ENCODE measurements at regions not wholly inside any gene's neighbourhood (a gene's known extent, or its start where the extent isn't known, plus 50 kb on each side); places are given as distances from the start of the nearest gene placed in this dataset.
"Not testable (repeated sequence)": the region's sequence is repeated elsewhere in the genome, so short reads cannot be mapped to it uniquely, and the experiment has no call there.

GRCh38 chr10:23595278-23595677 lies 156.4 kb downstream of the OTUD1 start:
- not testable (repeated sequence) for TF ChIP-seq CTCF (IDR thresholded peaks at IDR 0.05 in 2 of 3, conservative IDR thresholded peaks at IDR 0.05 in 1 of 3; ENCODE audit: borderline replicate concordance in 1 of 3, insufficient read depth in 1 of 3, low read depth in 2 of 3, low read length in 2 of 3); REST (IDR thresholded peaks at IDR 0.05; ENCODE audit: low read depth); CEBPB (IDR thresholded peaks at IDR 0.05; ENCODE audit: low read depth); POLR2A (IDR thresholded peaks at IDR 0.05; ENCODE audit: borderline replicate concordance, extremely low read depth, insufficient read depth, insufficient read length); POLR2AphosphoS5 (IDR thresholded peaks at IDR 0.05; ENCODE audit: low read depth, low read length); YY1 (IDR thresholded peaks at IDR 0.05; ENCODE audit: extremely low read depth, insufficient replicate concordance, low read depth, low read length)
